ENCODE measurements at regions not wholly inside any gene's neighbourhood (a gene's known extent, or its start where the extent isn't known, plus 50 kb on each side); places are given as distances from the start of the nearest gene placed in this dataset.

DNA sequence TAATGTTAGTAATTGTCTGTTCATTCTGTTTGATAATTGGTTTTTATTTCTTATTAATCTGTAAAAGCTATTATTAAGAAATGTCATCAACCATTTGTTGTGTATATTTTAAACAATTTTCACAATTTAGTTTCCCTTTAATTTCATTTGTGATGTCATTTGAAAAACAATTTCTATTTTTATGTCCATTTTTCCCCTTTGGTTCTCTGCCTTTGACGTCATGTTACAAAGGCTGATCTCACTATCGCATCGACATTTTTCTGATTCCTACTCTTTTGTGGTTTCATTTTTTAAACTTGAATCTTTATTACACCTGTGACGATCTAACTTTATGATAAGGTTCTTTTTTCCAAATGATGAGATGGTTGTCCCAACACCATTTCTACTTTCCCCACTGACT lies 191.0 kb upstream of the ZNF507 start:
- H3K56ac ChIP-seq (ENCODE audit: low read length), result no peak overlapping the region

GRCh38 chr19:32164384-32164992 lies 180.9 kb upstream of the ZNF507 start:
- no peak overlapping the region for H3K4me2 ChIP-seq (ENCODE audit: low read length)
- H3K56ac ChIP-seq (ENCODE audit: low read length), result no peak overlapping the region
- H2BK5ac ChIP-seq (ENCODE audit: low read length), result no peak overlapping the region
- H2BK120ac ChIP-seq (ENCODE audit: low read depth, low read length), result no peak overlapping the region
- H4K8ac ChIP-seq (ENCODE audit: low read depth, low read length), result no peak overlapping the region
- H3K27ac ChIP-seq (ENCODE audit: low read depth, low read length), result no peak overlapping the region
- H3K18ac ChIP-seq (ENCODE audit: low read length), result no peak overlapping the region
- H2BK15ac ChIP-seq (replicated peaks; ENCODE audit: low read depth), result no peak overlapping the region
- no peaks in the 10 kb centered on the region for H3K79me1 ChIP-seq (ENCODE audit: low read length)
- H3K79me2 ChIP-seq (ENCODE audit: control insufficient read depth, insufficient read depth, low read length), result no peaks in the 10 kb centered on the region
- no peaks in the 10 kb centered on the region for H3K36me3 ChIP-seq (ENCODE audit: control insufficient read depth, insufficient read depth, low read length)
- H3K23ac ChIP-seq (ENCODE audit: low read length), result no peak overlapping the region
- no CpG with 5 or more reads among the region's 3 CpGs for WGBS (ENCODE audit: extremely low coverage, insufficient coverage, low lambda C conversion rate)
- H3K4me3 ChIP-seq (ENCODE audit: low read length), result no peak overlapping the region
- no peak overlapping the region for H3K4ac ChIP-seq (ENCODE audit: low read depth, low read length)
- no peak overlapping the region for H3K9ac ChIP-seq (ENCODE audit: low read length)
- H3K4me1 ChIP-seq (ENCODE audit: control insufficient read depth, low read depth, low read length), result no peaks in the 10 kb centered on the region
- DNase-seq, result no peak
- no peak overlapping the region for H2AK5ac ChIP-seq (ENCODE audit: low read length)
- H3K27me3 ChIP-seq (ENCODE audit: insufficient read depth, low read length, poor library complexity), result no peaks in the 10 kb centered on the region
- H4K5ac ChIP-seq (ENCODE audit: low read length), result no peak overlapping the region

More for the DNA sequence above, 191.0 kb upstream of the ZNF507 start:
- H3K23ac ChIP-seq (ENCODE audit: low read length), result no peak overlapping the region
- no peak overlapping the region for H2BK15ac ChIP-seq (replicated peaks; ENCODE audit: low read depth)
- no peak overlapping the region for H3K4me3 ChIP-seq (ENCODE audit: low read length)
- no CpG with 5 or more reads among the region's 4 CpGs for WGBS (ENCODE audit: extremely low coverage, insufficient coverage, low lambda C conversion rate)
- H3K4ac ChIP-seq (ENCODE audit: low read depth, low read length), result no peak overlapping the region
- no peaks in the 10 kb centered on the region for H3K36me3 ChIP-seq (ENCODE audit: control insufficient read depth, insufficient read depth, low read length)
- H3K79me2 ChIP-seq (ENCODE audit: control insufficient read depth, insufficient read depth, low read length), result no peaks in the 10 kb centered on the region
- no peak overlapping the region for H4K8ac ChIP-seq (ENCODE audit: low read depth, low read length)
- H3K27me3 ChIP-seq (ENCODE audit: insufficient read depth, low read length, poor library complexity), result no peaks in the 10 kb centered on the region
- no peak overlapping the region for H2AK5ac ChIP-seq (ENCODE audit: low read length)
- H3K18ac ChIP-seq (ENCODE audit: low read length), result no peak overlapping the region
- H4K5ac ChIP-seq (ENCODE audit: low read length), result no peak overlapping the region
- no peak overlapping the region for H3K27ac ChIP-seq (ENCODE audit: low read depth, low read length)
- no peak overlapping the region for H2BK120ac ChIP-seq (ENCODE audit: low read depth, low read length)
- H3K4me1 ChIP-seq (ENCODE audit: control insufficient read depth, low read depth, low read length), result no peaks in the 10 kb centered on the region
- no peak overlapping the region for H2BK5ac ChIP-seq (ENCODE audit: low read length)
- H3K9ac ChIP-seq (ENCODE audit: low read length), result no peak overlapping the region
- no peaks in the 10 kb centered on the region for H3K79me1 ChIP-seq (ENCODE audit: low read length)
- no peak overlapping the region for H3K4me2 ChIP-seq (ENCODE audit: low read length)
- DNase-seq, result no peak

DNA sequence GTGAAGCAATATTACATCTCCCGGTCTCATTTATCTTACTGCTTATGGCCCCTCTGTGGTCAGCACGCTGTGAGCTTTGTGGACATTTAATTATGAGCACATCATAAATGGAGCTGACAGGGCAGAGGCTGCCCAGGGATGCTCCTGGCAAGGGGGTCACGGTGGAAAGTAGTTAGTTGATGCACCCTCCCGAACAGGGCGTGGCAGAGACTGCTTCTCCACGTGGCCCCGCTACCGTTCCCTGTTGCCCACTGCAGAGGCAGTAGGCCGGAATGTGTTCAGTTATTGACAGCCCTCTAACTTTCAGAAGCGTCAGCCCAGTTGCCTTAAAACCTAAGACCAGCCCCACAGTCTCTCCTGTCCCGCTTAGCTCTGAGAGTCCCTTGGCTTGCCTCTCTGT lies 180.3 kb upstream of the ZNF507 start:
- Histone ChIP-seq H3K79me2 (ENCODE audit: control insufficient read depth, insufficient read depth, low read length) (no peaks in the 10 kb centered on the region), H3K18ac (ENCODE audit: low read length) (no peak overlapping the region), H3K36me3 (ENCODE audit: control insufficient read depth, insufficient read depth, low read length) (no peaks in the 10 kb centered on the region), H3K56ac (ENCODE audit: low read length) (no peak overlapping the region), H3K4me3 (ENCODE audit: low read length) (no peak overlapping the region), H4K8ac (ENCODE audit: low read depth, low read length) (no peak overlapping the region), H3K27me3 (ENCODE audit: insufficient read depth, low read length, poor library complexity) (no peaks in the 10 kb centered on the region), H3K27ac (ENCODE audit: low read depth, low read length) (no peak overlapping the region), H3K9ac (ENCODE audit: low read length) (no peak overlapping the region), H3K4ac (ENCODE audit: low read depth, low read length) (no peak overlapping the region), H2BK5ac (ENCODE audit: low read length) (no peak overlapping the region), H4K5ac (ENCODE audit: low read length) (no peak overlapping the region), H2BK120ac (ENCODE audit: low read depth, low read length) (no peak overlapping the region), H2BK15ac (replicated peaks; ENCODE audit: low read depth) (no peak overlapping the region), H3K4me1 (ENCODE audit: control insufficient read depth, low read depth, low read length) (no peaks in the 10 kb centered on the region), H3K23ac (ENCODE audit: low read length) (no peak overlapping the region), H3K79me1 (ENCODE audit: low read length) (no peaks in the 10 kb centered on the region), H2AK5ac (ENCODE audit: low read length) (no peak overlapping the region), H3K4me2 (ENCODE audit: low read length) (no peak overlapping the region)
- WGBS (ENCODE audit: extremely low coverage, insufficient coverage, low lambda C conversion rate), result no CpG with 5 or more reads among the region's 11 CpGs
- DNase-seq, result no peak

GRCh38 chr19:32165750-32166149 lies 179.7 kb upstream of the ZNF507 start:
- Histone ChIP-seq H3K18ac (ENCODE audit: low read length) (no peak overlapping the region), H3K4me3 (ENCODE audit: low read length) (no peak overlapping the region), H2BK15ac (replicated peaks; ENCODE audit: low read depth) (no peak overlapping the region), H3K4me1 (ENCODE audit: control insufficient read depth, low read depth, low read length) (no peaks in the 10 kb centered on the region), H3K27me3 (ENCODE audit: insufficient read depth, low read length, poor library complexity) (no peaks in the 10 kb centered on the region), H3K4me2 (ENCODE audit: low read length) (no peak overlapping the region), H3K23ac (ENCODE audit: low read length) (no peak overlapping the region), H4K8ac (ENCODE audit: low read depth, low read length) (no peak overlapping the region), H3K4ac (ENCODE audit: low read depth, low read length) (no peak overlapping the region), H2AK5ac (ENCODE audit: low read length) (no peak overlapping the region), H3K27ac (ENCODE audit: low read depth, low read length) (no peak overlapping the region), H3K79me2 (ENCODE audit: control insufficient read depth, insufficient read depth, low read length) (no peaks in the 10 kb centered on the region), H2BK120ac (ENCODE audit: low read depth, low read length) (no peak overlapping the region), H2BK5ac (ENCODE audit: low read length) (no peak overlapping the region), H3K79me1 (ENCODE audit: low read length) (no peaks in the 10 kb centered on the region), H4K5ac (ENCODE audit: low read length) (no peak overlapping the region), H3K9ac (ENCODE audit: low read length) (no peak overlapping the region), H3K36me3 (ENCODE audit: control insufficient read depth, insufficient read depth, low read length) (no peaks in the 10 kb centered on the region), H3K56ac (ENCODE audit: low read length) (no peak overlapping the region)
- WGBS (ENCODE audit: extremely low coverage, insufficient coverage, low lambda C conversion rate), result no CpG with 5 or more reads among the region's 16 CpGs
- DNase-seq, result no peak

DNA sequence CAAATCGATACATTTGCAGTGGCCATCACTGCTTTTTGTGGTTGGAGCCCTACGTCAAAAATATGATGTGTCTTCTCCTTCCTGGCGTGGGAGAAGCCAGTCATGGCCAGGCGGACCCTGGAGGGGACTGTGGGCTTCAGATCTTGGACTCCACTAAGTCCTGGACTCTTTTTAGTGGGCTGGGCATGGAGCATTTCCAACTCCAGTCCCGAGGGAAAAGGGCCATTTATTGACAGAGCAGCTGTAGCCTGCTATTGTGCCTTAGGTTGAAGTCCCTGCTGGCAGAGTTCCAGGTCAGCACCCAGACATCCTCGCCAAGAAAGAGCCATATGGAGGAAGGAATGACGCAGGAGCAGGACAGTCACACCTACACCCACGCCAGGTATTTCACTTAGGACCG lies 179.2 kb upstream of the ZNF507 start:
- H2BK15ac ChIP-seq (replicated peaks; ENCODE audit: low read depth), result no peak overlapping the region
- H3K27ac ChIP-seq (ENCODE audit: low read depth, low read length), result no peak overlapping the region
- no peaks in the 10 kb centered on the region for H3K79me1 ChIP-seq (ENCODE audit: low read length)
- H2BK120ac ChIP-seq (ENCODE audit: low read depth, low read length), result no peak overlapping the region
- H4K5ac ChIP-seq (ENCODE audit: low read length), result no peak overlapping the region
- H3K4me2 ChIP-seq (ENCODE audit: low read length), result no peak overlapping the region
- DNase-seq, result no peak
- no peak overlapping the region for H4K8ac ChIP-seq (ENCODE audit: low read depth, low read length)
- H3K4me3 ChIP-seq (ENCODE audit: low read length), result no peak overlapping the region
- H3K18ac ChIP-seq (ENCODE audit: low read length), result no peak overlapping the region
- no peak overlapping the region for H3K56ac ChIP-seq (ENCODE audit: low read length)
- no peaks in the 10 kb centered on the region for H3K27me3 ChIP-seq (ENCODE audit: insufficient read depth, low read length, poor library complexity)
- H3K4me1 ChIP-seq (ENCODE audit: control insufficient read depth, low read depth, low read length), result no peaks in the 10 kb centered on the region
- no peak overlapping the region for H2BK5ac ChIP-seq (ENCODE audit: low read length)
- no peak overlapping the region for H3K9ac ChIP-seq (ENCODE audit: low read length)
- no peak overlapping the region for H3K23ac ChIP-seq (ENCODE audit: low read length)
- no CpG with 5 or more reads among the region's 9 CpGs for WGBS (ENCODE audit: extremely low coverage, insufficient coverage, low lambda C conversion rate)
- H3K4ac ChIP-seq (ENCODE audit: low read depth, low read length), result no peak overlapping the region
- H3K36me3 ChIP-seq (ENCODE audit: control insufficient read depth, insufficient read depth, low read length), result no peaks in the 10 kb centered on the region
- H3K79me2 ChIP-seq (ENCODE audit: control insufficient read depth, insufficient read depth, low read length), result no peaks in the 10 kb centered on the region
- H2AK5ac ChIP-seq (ENCODE audit: low read length), result no peak overlapping the region

- no CpG with 5 or more reads among the region's 4 CpGs for whole genome bisulfite sequencing (ENCODE audit: extremely low coverage, insufficient coverage, low lambda C conversion rate)
- no peak overlapping the region for H4K8ac ChIP-seq (ENCODE audit: low read depth, low read length)
Observed at GRCh38 chr19:32168111-32168510, 177.3 kb upstream of the ZNF507 start.

More at GRCh38 chr19:32168111-32168510, 177.3 kb upstream of the ZNF507 start:
- no peak overlapping the region for H2BK120ac ChIP-seq (ENCODE audit: low read depth, low read length)
- H3K23ac ChIP-seq (ENCODE audit: low read length), result no peak overlapping the region
- H2AK5ac ChIP-seq (ENCODE audit: low read length), result no peak overlapping the region
- H3K27me3 ChIP-seq (ENCODE audit: insufficient read depth, low read length, poor library complexity), result no peaks in the 10 kb centered on the region
- no peak overlapping the region for H3K56ac ChIP-seq (ENCODE audit: low read length)
- no peak overlapping the region for H3K4me3 ChIP-seq (ENCODE audit: low read length)
- H3K18ac ChIP-seq (ENCODE audit: low read length), result no peak overlapping the region
- H2BK15ac ChIP-seq (replicated peaks; ENCODE audit: low read depth), result no peak overlapping the region
- H4K5ac ChIP-seq (ENCODE audit: low read length), result no peak overlapping the region
- no peak overlapping the region for H3K4me2 ChIP-seq (ENCODE audit: low read length)
- no peaks in the 10 kb centered on the region for H3K79me1 ChIP-seq (ENCODE audit: low read length)
- H2BK5ac ChIP-seq (ENCODE audit: low read length), result no peak overlapping the region
- no peaks in the 10 kb centered on the region for H3K4me1 ChIP-seq (ENCODE audit: control insufficient read depth, low read depth, low read length)
- no peak overlapping the region for H3K27ac ChIP-seq (ENCODE audit: low read depth, low read length)
- no peaks in the 10 kb centered on the region for H3K36me3 ChIP-seq (ENCODE audit: control insufficient read depth, insufficient read depth, low read length)
- H3K79me2 ChIP-seq (ENCODE audit: control insufficient read depth, insufficient read depth, low read length), result no peaks in the 10 kb centered on the region
- no peak overlapping the region for H3K4ac ChIP-seq (ENCODE audit: low read depth, low read length)
- no peak for DNase-seq
- H3K9ac ChIP-seq (ENCODE audit: low read length), result no peak overlapping the region

All from mesendoderm (in vitro differentiated cells).